Vagina (tissue), 2 donors: ENCODE measurements at regions not wholly inside any gene's neighbourhood (a gene's known extent, or its start where the extent isn't known, plus 50 kb on each side); places are given as distances from the start of the nearest gene placed in this dataset.

Source experiments
- CTCF ChIP-seq, 3 experiments: fragments of 450-650 bp in 2 of 3; fragments of 200-600 bp in 1 of 3; sonication (generic) in 1 of 3; IDR thresholded peaks; one replicate each; pipeline ENCODE4 v1.5.1; 2017 to 2019; ENCODE audit warnings: antibody characterized with exemption in 3 of 3, mild to moderate bottlenecking in 2 of 3, moderate library complexity in 2 of 3
- POLR2A ChIP-seq, 2 donors: fragments of 450-650 bp; IDR thresholded peaks; one replicate each; pipeline ENCODE4 v1.6.1; 2017; ENCODE audit warnings: antibody characterized with exemption in 2 of 2, mild to moderate bottlenecking in 2 of 2, moderate library complexity in 2 of 2
- POLR2AphosphoS5 ChIP-seq, 2 donors: sonication (generic); formaldehyde crosslinking; IDR thresholded peaks; one replicate each; pipeline ENCODE4 v1.9.0; 2017; ENCODE audit warnings: antibody characterized with exemption in 2 of 2, mild to moderate bottlenecking in 2 of 2, low read depth in 1 of 2; ENCODE audit not compliant: insufficient read depth in 1 of 2

GRCh38 chr5:74549384-74549783 is 91.1 kb downstream of the ENC1 start:
- no peak for TF ChIP-seq CTCF (IDR thresholded peaks at IDR 0.05)
- TF ChIP-seq POLR2AphosphoS5 (IDR thresholded peaks at IDR 0.05; ENCODE audit: insufficient read depth in 1 of 2, low read depth in 1 of 2), result no peak
- no peak for TF ChIP-seq POLR2A (IDR thresholded peaks at IDR 0.05)
